HL-60 (cell line): ENCODE measurements at regions not wholly inside any gene's neighbourhood (a gene's known extent, or its start where the extent isn't known, plus 50 kb on each side); places are given as distances from the start of the nearest gene placed in this dataset.

Experiments
- DNase-seq, 2 experiments: peaks; one replicate each; pipeline ENCODE4 v3.0.0-alpha.2; 2010 to 2020; ENCODE audit warnings: low read depth in 1 of 2, low spot score in 1 of 2
- H3K27ac ChIP-seq: fragments of 250-450 bp; sonication (Bioruptor Pico); replicated peaks from 2 replicates; pipeline ENCODE4 v1.5.1; 2020; ENCODE audit warnings: mild to moderate bottlenecking, moderate library complexity
- H3K27me3 ChIP-seq: fragments of 250-450 bp; sonication (Bioruptor Pico); 2 replicates; pipeline ENCODE4 v1.5.1; 2021; ENCODE audit warnings: mild to moderate bottlenecking, moderate library complexity; ENCODE audit not compliant: insufficient read depth, poor library complexity, severe bottlenecking
- H3K4me3 ChIP-seq: replicated peaks from 2 replicates; pipeline ENCODE4 v1.5.1; 2011; ENCODE audit warnings: mild to moderate bottlenecking, control low read depth, low read length; ENCODE audit not compliant: insufficient read depth
- CTCF ChIP-seq: IDR thresholded peaks from one replicate; pipeline ENCODE4 v1.5.1; 2011; ENCODE audit warnings: low read length, control low read depth, inconsistent platforms; ENCODE audit not compliant: insufficient read depth
- GABPA ChIP-seq: IDR thresholded peaks from 2 replicates; pipeline ENCODE4 v1.6.1; 2012; ENCODE audit warnings: low read depth
- POLR2AphosphoS5 ChIP-seq: IDR thresholded peaks from 2 replicates; pipeline ENCODE4 v1.6.1; 2012; ENCODE audit warnings: low read depth
- REST ChIP-seq: IDR thresholded peaks from 2 replicates; pipeline ENCODE4 v1.6.1; 2012; ENCODE audit warnings: low read depth; ENCODE audit not compliant: insufficient replicate concordance
- SPI1 ChIP-seq: IDR thresholded peaks from 2 replicates; pipeline ENCODE4 v1.6.1; 2012; ENCODE audit warnings: low read depth, mild to moderate bottlenecking, borderline replicate concordance

GRCh38 chr5:123671042-123671441, 159.1 kb downstream of the CSNK1G3 start:
- Histone ChIP-seq H3K27ac (no peak overlapping the region), H3K4me3 (no peak overlapping the region), H3K27me3 (no peaks in the 10 kb centered on the region)
- TF ChIP-seq POLR2AphosphoS5 = no peak
- no peak for TF ChIP-seq REST
- TF ChIP-seq SPI1 = no peak
- TF ChIP-seq GABPA = no peak
- no peak for TF ChIP-seq CTCF
- no peak for DNase-seq
